ENCODE measurements at regions not wholly inside any gene's neighbourhood (a gene's known extent, or its start where the extent isn't known, plus 50 kb on each side); places are given as distances from the start of the nearest gene placed in this dataset.

DNA sequence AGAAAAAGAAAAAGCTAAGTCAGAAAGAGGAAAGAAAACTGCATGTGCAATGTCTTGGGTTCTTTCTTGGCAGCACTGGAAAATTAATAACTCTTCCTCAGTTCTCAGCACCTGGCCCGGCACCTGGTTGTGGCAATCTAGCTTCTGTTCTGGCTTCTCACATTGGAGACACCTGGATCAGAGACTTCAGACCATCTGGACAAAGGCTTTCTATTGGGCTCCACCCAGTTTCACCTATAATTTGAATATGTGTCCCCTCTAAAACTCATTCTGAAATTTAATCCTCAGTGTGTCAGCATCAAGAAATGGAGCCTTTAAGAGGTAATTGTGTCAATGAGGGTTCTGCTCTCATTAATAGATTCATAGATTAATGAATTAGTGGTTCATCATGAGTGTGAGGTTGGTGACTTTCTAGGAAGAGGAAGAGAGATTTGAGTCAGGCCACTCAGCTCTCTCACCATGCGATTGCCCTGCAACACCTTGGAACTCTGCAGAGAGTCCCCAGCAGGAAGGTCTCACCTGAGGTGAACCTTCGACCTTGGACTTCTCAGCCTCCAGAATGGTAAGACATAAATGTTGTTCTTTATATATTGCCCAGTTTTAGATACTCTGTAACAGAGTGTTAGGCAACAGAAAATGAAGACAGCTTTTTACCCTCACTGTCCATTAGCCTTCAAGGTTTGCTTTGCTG, 679.9 kb downstream of the NTRK3 start:
- Histone ChIP-seq H3K36me3 (ENCODE audit: control insufficient read depth, insufficient read depth, low read length) (no peaks in the 10 kb centered on the region), H3K27me3 (ENCODE audit: control insufficient read depth, insufficient read depth, low read length) (no peaks in the 10 kb centered on the region), H3K4me3 (ENCODE audit: low read depth, low read length) (no peak overlapping the region)
- DNase-seq (ENCODE audit: low read depth) (no peak), FAIRE-seq (no peak)
- TF ChIP-seq CTCF (IDR thresholded peaks at IDR 0.05; ENCODE audit: insufficient read depth, low read length, severe bottlenecking): no peak

- Histone ChIP-seq H3K27me3 (ENCODE audit: control insufficient read depth, insufficient read depth, low read length) (no peaks in the 10 kb centered on the region), H3K4me3 (ENCODE audit: low read depth, low read length) (no peak overlapping the region), H3K36me3 (ENCODE audit: control insufficient read depth, insufficient read depth, low read length) (no peaks in the 10 kb centered on the region)
- FAIRE-seq: no peak
- no peak for DNase-seq (ENCODE audit: low read depth)
- TF ChIP-seq CTCF (IDR thresholded peaks at IDR 0.05; ENCODE audit: insufficient read depth, low read length, severe bottlenecking): no peak
These were observed 680.6 kb downstream of the NTRK3 start for GRCh38 chr15:87575896-87576473.

DNA sequence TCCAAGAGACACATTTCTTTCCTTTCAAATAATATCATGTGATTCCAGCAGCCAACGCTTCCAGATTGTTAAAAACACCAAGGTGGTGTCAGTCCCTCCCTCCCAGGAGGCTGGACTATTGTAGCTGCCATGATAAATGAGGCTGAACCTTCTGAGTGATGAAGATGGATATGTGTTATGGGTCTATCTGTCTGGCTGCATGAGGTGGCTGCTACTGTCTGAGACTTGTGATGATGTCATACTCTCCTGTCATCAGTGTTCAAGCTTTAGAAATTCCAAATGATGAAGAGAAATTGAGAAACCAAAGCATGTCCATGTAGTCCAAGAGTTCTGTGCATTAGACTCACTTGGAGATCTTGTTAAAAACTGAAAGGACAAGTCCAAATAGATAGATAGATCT, 683.0 kb downstream of the NTRK3 start:
- DNase-seq (ENCODE audit: low read depth) (no peak), FAIRE-seq (no peak)
- Histone ChIP-seq H3K36me3 (ENCODE audit: control insufficient read depth, insufficient read depth, low read length) (no peaks in the 10 kb centered on the region), H3K27me3 (ENCODE audit: control insufficient read depth, insufficient read depth, low read length) (no peaks in the 10 kb centered on the region), H3K4me3 (ENCODE audit: low read depth, low read length) (no peak overlapping the region)
- no peak for TF ChIP-seq CTCF (IDR thresholded peaks at IDR 0.05; ENCODE audit: insufficient read depth, low read length, severe bottlenecking)

DNA sequence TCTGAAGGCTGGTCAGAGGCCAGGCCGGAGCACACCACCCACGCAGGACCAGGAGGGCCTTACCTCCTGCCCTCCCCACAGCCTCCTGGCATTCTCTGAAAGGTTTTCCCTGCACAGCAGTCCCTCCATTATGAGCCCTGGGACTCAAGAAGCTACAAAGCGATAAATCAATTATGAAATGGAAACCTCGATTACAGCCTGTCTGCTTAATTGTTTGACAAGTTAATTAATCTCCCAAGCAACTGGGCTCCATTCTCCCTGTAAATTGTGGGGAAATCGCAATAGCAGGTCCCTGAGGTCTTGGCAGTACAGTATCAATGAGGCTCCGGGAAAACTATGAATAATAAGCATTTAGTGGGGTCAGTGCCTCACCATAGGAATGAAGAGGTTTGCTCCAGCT, 683.5 kb downstream of the NTRK3 start:
- TF ChIP-seq CTCF (IDR thresholded peaks at IDR 0.05; ENCODE audit: insufficient read depth, low read length, severe bottlenecking): no peak
- DNase-seq (ENCODE audit: low read depth) (no peak), FAIRE-seq (peak; percentile 7)
- no peaks in the 10 kb centered on the region for H3K36me3 ChIP-seq (ENCODE audit: control insufficient read depth, insufficient read depth, low read length)
- no peaks in the 10 kb centered on the region for H3K27me3 ChIP-seq (ENCODE audit: control insufficient read depth, insufficient read depth, low read length)
- H3K4me3 ChIP-seq (ENCODE audit: low read depth, low read length): no peak overlapping the region

- DNase-seq (ENCODE audit: low read depth) (no peak), FAIRE-seq (no peak)
- no peaks in the 10 kb centered on the region for H3K27me3 ChIP-seq (ENCODE audit: control insufficient read depth, insufficient read depth, low read length)
- no peak for TF ChIP-seq CTCF (IDR thresholded peaks at IDR 0.05; ENCODE audit: insufficient read depth, low read length, severe bottlenecking)
- H3K36me3 ChIP-seq (ENCODE audit: control insufficient read depth, insufficient read depth, low read length): no peaks in the 10 kb centered on the region
- H3K4me3 ChIP-seq (ENCODE audit: low read depth, low read length): no peak overlapping the region
These were observed 684.1 kb downstream of the NTRK3 start for GRCh38 chr15:87572381-87572910.

Data from bronchial epithelial cell (primary cell).